ENCODE measurements at regions not wholly inside any gene's neighbourhood (a gene's known extent, or its start where the extent isn't known, plus 50 kb on each side); places are given as distances from the start of the nearest gene placed in this dataset.

DNA sequence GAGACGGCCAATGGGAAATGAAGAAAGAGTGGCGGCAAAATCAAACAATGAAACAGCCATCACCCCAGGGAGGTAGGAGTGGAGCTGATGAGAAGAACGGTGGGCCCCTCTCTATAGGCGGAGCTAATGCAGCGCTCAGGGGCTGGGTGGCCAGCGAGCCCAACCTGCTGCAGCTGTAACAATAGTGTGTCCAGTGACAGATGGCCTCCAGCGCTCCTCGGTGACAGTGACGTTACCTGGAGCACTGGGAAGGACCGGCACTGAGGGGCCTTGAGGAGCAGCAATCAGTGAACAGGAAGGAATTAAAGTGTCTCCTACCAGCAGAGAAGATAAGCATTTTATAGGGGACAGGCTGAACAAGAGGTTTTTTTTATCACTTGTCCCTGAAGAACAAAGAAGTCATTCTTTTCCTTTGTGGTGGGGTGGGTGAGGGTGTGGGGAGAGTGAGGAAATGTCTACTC is 81.6 kb downstream of the FOXA2 start:
- Histone ChIP-seq H3K27ac (no peak overlapping the region), H3K9me3 (no peaks in the 10 kb centered on the region), H3K27me3 (ENCODE audit: insufficient read depth in 3 of 3, low read length in 2 of 3) (peaks cover 0 to 8% (median 3%) of the 10 kb centered on the region in 3 donors), H3K4me3 (no peak overlapping the region), H3K36me3 (ENCODE audit: insufficient read depth in 1 of 2, low read depth in 1 of 2) (no peaks in the 10 kb centered on the region), H3K4me1 (no peaks in the 10 kb centered on the region)
- no peak for DNase-seq
- TF ChIP-seq, protein P1, sequence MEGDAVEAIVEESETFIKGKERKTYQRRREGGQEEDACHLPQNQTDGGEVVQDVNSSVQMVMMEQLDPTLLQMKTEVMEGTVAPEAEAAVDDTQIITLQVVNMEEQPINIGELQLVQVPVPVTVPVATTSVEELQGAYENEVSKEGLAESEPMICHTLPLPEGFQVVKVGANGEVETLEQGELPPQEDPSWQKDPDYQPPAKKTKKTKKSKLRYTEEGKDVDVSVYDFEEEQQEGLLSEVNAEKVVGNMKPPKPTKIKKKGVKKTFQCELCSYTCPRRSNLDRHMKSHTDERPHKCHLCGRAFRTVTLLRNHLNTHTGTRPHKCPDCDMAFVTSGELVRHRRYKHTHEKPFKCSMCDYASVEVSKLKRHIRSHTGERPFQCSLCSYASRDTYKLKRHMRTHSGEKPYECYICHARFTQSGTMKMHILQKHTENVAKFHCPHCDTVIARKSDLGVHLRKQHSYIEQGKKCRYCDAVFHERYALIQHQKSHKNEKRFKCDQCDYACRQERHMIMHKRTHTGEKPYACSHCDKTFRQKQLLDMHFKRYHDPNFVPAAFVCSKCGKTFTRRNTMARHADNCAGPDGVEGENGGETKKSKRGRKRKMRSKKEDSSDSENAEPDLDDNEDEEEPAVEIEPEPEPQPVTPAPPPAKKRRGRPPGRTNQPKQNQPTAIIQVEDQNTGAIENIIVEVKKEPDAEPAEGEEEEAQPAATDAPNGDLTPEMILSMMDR (IDR thresholded peaks at IDR 0.05) = no peak
- WGBS, 3 donors = 43 to 50% (median 44%) methylated on average over 10 of the region's 10 CpGs
- intact Hi-C loops (cut with DNase I) = no loop called here
- ATAC-seq = no peak

DNA sequence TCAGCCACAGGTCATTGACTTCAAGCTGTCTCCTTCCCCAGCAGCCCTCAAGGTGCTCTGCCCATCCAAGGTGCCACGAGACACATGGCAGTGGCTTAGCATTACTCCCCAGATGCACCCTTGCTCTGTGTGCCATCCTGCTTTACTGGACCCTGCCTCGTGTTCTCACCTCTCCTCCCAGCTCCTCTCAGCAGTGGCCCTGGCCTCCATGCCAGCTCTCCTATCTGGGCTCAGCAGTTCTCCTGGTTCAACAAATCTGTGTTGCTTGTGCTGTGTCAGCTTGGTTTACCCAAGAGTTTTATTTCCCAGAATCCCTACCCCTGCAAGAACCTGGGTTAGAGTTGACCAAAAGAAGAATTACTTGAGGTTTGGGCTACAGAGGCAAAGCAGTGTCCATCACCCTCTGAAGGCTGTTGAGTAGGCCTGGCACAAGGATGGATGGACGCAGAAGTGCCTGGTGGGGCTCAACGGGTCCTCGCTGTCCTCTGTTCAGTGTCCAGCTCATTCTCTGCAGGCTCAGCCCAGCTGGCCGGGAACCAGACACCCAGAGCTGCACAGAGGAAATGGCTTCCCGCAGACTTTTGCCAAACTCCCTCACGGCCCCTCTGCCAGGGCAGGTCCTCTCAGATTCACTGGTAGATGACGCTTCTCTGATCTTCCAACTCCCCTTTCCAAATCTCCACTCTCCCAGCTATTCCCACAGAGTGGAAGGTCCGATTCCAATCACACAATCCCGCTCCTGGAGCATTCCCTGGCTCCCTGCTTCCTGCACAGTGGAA is 82.6 kb downstream of the FOXA2 start:
- Histone ChIP-seq H3K4me3 (no peak overlapping the region), H3K27me3 (ENCODE audit: insufficient read depth in 3 of 3, low read length in 2 of 3) (peaks cover 0 to 3% (median 3%) of the 10 kb centered on the region in 3 donors), H3K36me3 (ENCODE audit: insufficient read depth in 1 of 2, low read depth in 1 of 2) (no peaks in the 10 kb centered on the region), H3K9me3 (no peaks in the 10 kb centered on the region), H3K27ac (no peak overlapping the region), H3K4me1 (no peaks in the 10 kb centered on the region)
- DNase-seq = no peak
- intact Hi-C loops (cut with DNase I) = no loop called here
- WGBS, 3 donors = 56 to 60% (median 57%) methylated on average over 11 of the region's 11 CpGs
- ATAC-seq = no peak
- TF ChIP-seq, protein P1 (IDR thresholded peaks at IDR 0.05) = no peak

DNA sequence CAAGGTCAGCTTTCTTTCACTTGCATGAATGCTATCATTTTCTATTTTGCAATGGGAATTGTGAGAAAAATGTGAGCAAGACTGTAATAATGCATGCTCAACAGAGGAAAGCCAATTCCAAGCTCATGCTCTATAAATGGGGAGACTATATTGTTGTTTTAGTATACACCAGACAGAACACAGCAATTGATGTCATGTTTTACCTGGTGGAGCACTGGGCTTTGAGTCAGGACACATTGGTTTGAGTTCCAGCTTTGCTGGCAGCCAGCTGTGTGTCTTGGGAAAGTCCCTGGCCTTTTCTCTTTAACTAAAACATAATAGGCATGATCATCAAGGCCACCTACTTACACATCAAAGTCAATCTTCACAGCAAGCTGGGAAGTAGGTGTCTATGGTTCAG is 83.3 kb downstream of the FOXA2 start:
- DNase-seq (no peak), ATAC-seq (no peak)
- intact Hi-C loops (cut with DNase I) = no loop called here
- Histone ChIP-seq H3K9me3 (no peaks in the 10 kb centered on the region), H3K27ac (no peak overlapping the region), H3K4me1 (no peaks in the 10 kb centered on the region), H3K4me3 (no peak overlapping the region), H3K36me3 (ENCODE audit: insufficient read depth in 1 of 2, low read depth in 1 of 2) (no peaks in the 10 kb centered on the region), H3K27me3 (ENCODE audit: insufficient read depth in 3 of 3, low read length in 2 of 3) (peaks cover 0 to 3% (median 3%) of the 10 kb centered on the region in 3 donors)
- TF ChIP-seq, protein P1 (IDR thresholded peaks at IDR 0.05) = no peak

DNA sequence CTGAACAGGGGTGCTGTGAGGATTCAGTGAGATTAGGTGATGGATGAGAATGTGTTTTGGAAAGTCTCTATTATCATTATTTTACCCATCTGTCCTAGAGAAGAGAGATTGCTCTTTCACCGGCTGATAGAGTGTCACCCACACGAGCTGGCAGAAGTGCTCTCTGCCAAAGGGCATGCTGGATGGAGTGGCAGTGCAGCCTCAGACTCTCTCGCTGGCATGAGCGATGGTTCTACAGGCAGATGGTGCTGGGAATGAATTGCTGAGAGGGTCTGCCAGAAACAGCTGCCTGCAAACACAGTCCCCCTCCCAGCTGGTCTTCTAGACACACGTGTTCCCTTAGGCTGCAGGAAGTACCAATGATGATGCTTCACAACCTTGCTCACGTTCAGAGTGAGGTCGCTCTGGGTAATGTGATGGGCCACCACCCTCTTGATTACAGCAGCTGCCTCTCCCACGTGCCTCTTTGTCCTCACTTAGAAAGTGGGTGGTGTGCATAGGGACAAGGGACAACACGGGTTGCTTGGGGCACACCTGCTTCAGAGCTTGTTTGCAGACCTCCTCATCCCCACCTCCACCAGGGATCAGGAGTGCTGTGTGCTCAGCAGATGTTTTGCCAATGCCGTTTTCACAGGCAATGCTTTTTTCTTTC is 84.7 kb downstream of the FOXA2 start:
- DNase-seq (no peak), ATAC-seq (no peak)
- Histone ChIP-seq H3K4me3 (no peak overlapping the region), H3K36me3 (ENCODE audit: insufficient read depth in 1 of 2, low read depth in 1 of 2) (no peaks in the 10 kb centered on the region), H3K27me3 (ENCODE audit: insufficient read depth in 3 of 3, low read length in 2 of 3) (peaks cover 0 to 3% (median 3%) of the 10 kb centered on the region in 3 donors), H3K9me3 (no peaks in the 10 kb centered on the region), H3K27ac (no peak overlapping the region), H3K4me1 (no peaks in the 10 kb centered on the region)
- WGBS, 3 donors = 34 to 43% (median 34%) methylated on average over 10 of the region's 10 CpGs
- intact Hi-C loops (cut with DNase I) = no loop called here
- TF ChIP-seq, protein P1 (IDR thresholded peaks at IDR 0.05) = no peak
